HPDE6-E6E7 (cell line): ENCODE measurements at regions not wholly inside any gene's neighbourhood (a gene's known extent, or its start where the extent isn't known, plus 50 kb on each side); places are given as distances from the start of the nearest gene placed in this dataset.

Experiments used
- DNase-seq: peaks from one replicate; pipeline ENCODE4 v3.0.0; 2011; ENCODE audit warnings: missing footprints; ENCODE audit errors: extremely low spot score

- no peak for DNase-seq
Observed at GRCh38 chr7:156127166-156128134, 315.2 kb upstream of the SHH start.

GRCh38 chr7:156125841-156126730 is 313.8 kb upstream of the SHH start:
- DNase-seq = no peak

- no peak for DNase-seq
Observed at GRCh38 chr7:156124356-156124755, 312.1 kb upstream of the SHH start.

- no peak for DNase-seq
Observed at GRCh38 chr7:156123362-156123761, 311.1 kb upstream of the SHH start.

- DNase-seq = no peak
Observed at GRCh38 chr7:156122752-156123354, 310.6 kb upstream of the SHH start.

- DNase-seq = no peak
Observed at GRCh38 chr7:156121956-156122355, 309.7 kb upstream of the SHH start.

- DNase-seq = no peak
Observed at GRCh38 chr7:156121434-156121833, 309.2 kb upstream of the SHH start.

GRCh38 chr7:156120552-156120951 is 308.3 kb upstream of the SHH start:
- DNase-seq = no peak

GRCh38 chr7:156119771-156120170 is 307.5 kb upstream of the SHH start:
- DNase-seq = no peak

- DNase-seq = no peak
Observed at GRCh38 chr7:156118248-156118645, 306.0 kb upstream of the SHH start.

GRCh38 chr7:156117542-156118247 is 305.4 kb upstream of the SHH start:
- no peak for DNase-seq

- no peak for DNase-seq
Observed at GRCh38 chr7:156116514-156117215, 304.4 kb upstream of the SHH start.

- no peak for DNase-seq
Observed at GRCh38 chr7:156115582-156115981, 303.3 kb upstream of the SHH start.

- DNase-seq = no peak
Observed at GRCh38 chr7:156113731-156114130, 301.5 kb upstream of the SHH start.

GRCh38 chr7:156109988-156110387 is 297.7 kb upstream of the SHH start:
- DNase-seq = no peak

GRCh38 chr7:156109076-156109475 is 296.8 kb upstream of the SHH start:
- DNase-seq = no peak

- DNase-seq = no peak
Observed at GRCh38 chr7:156107957-156108356, 295.7 kb upstream of the SHH start.

- no peak for DNase-seq
Observed at GRCh38 chr7:156106107-156106426, 293.8 kb upstream of the SHH start.

- DNase-seq = no peak
Observed at GRCh38 chr7:156105337-156106106, 293.3 kb upstream of the SHH start.
